ENCODE measurements at regions not wholly inside any gene's neighbourhood (a gene's known extent, or its start where the extent isn't known, plus 50 kb on each side); places are given as distances from the start of the nearest gene placed in this dataset.
A peak's percentile ranks its signal among the peaks of the same experiment; 100 is the strongest.

DNA sequence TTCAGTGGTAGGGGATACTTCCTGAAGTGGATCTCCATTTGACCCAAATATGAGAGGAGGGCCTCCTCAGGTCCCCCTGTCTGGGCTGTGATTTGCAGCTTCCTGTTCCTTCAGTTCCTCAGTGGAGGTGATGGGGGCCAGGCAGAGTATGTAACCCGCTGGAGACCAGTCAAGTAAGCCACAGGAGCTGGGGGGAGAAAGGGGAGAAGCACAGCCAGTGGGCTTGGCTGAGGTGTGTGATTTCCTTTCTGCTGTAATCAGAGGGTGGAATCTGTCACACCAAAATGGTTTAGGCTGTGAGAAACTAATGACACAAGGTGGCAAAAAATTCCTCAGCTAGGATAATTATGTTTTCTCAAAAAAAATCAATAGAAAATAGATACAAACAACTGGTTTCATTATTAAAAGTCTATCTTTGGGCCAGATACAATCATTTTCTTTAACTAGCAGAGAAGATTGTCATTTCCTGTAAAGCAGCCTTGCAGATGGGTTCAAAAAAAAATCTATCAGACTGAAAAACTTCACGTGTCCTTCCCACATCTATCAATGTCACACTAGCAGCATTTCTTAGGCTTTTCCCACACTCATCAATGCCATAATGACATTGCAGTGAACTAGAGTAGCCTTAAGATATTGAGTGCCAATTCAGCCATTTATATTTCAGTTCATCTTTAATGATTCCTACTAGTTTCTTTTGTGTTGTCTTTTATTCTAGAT, 1660.3 kb downstream of the EFNB2 start:
- peak; percentile 2 for DNase-seq

DNA sequence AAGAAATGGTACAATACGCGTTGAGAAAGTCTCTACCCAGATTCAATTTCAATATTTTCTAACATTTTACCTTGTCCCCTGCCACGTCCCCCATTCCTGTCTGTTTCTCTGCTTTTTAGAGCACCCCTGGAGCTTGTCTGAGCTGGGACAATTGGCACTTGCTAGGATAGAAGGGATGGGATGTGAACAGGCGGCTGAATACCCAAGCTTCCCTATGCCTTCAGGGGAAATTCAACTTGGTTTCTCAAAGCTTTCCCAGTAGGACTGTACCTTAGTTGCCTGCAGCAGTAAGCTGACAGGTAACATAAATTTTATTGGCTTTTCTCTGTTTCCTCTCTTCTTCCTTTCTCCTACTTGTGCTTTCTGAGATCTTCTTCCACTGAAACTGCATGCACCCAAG, 1663.3 kb downstream of the EFNB2 start:
- DNase-seq: no peak

DNA sequence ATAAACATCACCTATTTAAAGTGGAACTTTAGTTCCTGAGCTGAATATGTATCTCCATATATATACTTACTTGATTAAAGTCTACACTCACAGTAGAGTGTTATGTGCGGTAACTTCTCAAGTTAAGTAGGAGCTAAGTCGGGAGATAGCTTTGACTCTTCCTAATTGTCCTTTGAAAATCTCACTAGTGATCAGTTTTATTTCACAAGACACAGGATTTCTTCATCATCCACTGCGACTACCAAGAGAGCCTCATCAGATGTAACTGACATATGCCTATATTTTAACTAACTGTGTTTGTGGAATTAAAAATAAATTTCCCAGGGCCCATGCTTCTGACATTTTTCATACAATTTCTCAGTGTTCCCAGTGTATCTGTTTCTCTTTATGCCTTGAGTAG, 1664.0 kb downstream of the EFNB2 start:
- DNase-seq: no peak

DNA sequence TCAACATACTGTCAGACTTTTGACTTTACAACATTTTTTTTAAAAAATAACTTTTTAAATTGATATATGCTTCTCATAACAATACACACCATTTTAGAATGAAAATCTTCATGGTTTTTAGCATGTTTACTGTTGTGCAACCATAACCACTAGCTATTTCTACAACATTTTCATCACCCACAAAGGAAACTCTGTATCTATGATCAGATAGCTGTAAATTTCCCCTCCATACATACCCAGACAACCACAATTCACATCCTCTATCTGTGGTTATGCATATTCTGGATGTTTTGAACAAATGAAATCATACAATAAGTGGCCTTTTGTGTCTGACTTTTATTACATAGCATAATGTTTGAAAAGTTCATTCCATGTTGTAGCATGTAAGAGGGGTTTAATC, 1666.0 kb downstream of the EFNB2 start:
- DNase-seq: peak; percentile 6

DNA sequence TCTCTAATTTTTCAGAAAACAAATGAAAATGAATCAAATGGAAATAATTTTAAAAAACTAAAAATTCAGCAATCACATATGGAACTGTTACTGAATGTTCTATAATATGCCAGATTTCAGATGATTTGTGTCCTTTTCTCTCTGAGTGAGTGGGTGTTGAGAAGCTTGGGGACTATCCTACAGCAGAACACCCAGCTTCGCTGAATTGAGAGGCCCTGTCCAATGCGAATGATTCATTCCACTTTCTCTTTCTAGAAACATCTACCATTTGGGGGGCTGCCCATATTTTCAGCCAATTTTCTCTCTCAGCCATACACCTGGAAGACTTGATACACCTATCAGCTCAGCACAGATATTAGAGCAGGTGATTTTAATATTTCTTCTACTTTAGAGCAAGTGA, 1666.7 kb downstream of the EFNB2 start:
- DNase-seq: no peak

DNA sequence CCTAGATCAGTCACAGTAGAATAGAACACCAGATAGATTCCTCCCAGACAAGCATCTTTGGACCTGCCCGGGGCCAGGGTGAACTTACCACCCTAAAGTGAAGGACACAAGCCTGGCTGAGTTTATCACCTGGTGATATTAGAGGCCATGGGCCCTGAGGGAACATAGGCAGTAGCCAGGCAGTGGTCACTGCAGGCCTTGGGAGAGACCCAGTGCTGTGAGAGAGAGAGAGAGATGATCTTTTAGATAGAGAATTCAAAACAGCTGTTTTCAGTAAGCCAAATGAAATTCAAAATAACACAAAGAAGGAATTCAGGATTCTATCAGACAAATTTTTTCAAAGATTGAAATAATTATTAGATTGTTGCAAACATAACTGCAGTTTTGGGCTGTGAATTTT, 1679.9 kb downstream of the EFNB2 start:
- DNase-seq: no peak

DNA sequence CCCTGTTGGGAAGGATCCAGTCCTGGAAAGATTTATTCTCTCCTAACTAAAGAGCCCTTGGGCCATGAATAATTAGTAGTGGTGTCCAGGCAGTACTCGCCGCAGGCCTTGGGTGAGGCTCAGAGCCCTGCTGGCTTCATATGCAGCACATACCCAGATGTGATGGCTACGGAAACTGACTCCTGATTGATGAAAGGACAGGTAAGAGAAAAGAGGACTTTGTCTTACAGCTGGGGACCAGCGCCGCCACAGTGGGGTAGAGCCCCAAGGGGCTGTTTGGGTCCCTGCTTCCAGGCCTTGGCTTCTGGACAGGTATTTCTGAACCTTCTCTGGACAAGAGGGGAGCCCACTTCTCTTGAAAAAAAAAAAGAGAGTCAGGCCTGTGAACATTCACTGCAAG, 1680.8 kb downstream of the EFNB2 start:
- no peak for DNase-seq

DNA sequence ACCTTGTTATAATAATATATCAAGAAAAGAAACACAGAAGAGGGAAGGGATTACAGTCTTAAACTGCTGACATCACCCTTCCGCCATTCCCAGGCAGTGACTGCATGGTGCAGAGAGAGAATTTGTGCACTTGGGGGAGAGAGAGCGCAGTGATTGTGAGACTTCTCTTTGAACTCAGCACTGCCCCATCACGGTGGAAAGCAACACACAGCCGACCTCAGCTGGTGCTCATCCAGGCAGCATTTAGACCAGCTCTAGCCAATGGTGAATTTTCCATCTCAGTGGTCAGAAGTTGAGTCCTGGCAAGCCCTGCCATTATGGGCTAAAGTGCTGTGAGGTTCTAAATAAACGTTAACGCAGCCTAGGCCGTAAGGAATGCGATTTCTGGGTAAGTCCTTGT, 1681.5 kb downstream of the EFNB2 start:
- no peak for DNase-seq

DNA sequence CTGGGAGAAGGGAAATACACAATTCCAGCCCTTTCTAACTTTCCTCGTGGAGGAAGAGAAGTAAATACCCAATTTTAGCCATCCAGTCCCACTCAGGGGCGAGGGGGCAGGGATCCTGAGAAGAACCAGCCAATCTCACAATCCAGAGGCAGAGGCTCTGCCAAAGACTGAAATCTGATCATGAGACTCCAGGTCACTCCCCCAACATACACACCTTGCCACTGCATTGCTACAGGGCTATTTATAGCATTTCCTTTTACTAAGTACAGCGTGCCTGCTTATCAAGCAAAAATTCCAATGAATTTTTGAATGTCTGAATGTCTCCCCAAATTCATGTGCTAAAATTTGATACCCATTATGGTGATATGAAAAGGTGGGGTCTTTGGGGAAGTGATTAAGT, 1687.5 kb downstream of the EFNB2 start:
- no peak for DNase-seq

DNA sequence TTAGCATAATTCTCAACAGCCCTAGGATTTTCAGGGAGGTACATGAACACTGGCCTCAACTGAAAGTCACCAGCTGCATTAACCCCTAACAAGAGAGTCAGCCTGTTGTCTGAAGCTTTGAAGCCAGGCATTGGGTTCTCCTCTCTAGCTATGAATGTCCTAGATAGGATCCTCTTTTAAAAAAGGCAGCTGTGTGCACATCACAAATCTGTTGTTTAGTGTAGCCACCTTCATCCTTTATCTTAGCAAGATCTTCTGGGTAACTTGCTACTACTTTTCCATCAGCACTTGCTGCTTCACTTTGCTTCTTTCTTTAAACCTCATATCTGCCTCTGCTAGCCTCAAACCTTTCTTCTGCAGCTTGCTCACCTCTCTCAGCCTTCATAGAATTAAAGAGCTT, 1692.1 kb downstream of the EFNB2 start:
- DNase-seq: no peak

DNA sequence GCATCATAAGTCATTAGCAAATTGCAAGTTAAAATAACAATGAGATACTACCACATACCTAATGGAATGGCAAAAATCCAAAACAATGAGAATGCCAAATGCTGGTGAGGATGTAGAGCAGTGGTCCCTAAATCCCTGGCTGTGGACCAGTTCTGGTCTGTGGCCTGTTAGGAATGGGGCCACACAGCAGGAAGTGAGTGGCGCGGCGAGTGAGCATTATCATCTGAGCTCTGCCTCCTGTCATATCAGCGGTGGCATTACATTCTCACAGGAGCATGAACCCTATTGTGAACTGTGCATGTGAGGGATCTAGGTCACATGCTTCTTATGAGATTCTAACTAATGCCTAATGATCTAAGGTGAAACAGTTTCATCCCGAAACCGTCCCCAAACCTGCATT, 1694.4 kb downstream of the EFNB2 start:
- no peak for DNase-seq

DNA sequence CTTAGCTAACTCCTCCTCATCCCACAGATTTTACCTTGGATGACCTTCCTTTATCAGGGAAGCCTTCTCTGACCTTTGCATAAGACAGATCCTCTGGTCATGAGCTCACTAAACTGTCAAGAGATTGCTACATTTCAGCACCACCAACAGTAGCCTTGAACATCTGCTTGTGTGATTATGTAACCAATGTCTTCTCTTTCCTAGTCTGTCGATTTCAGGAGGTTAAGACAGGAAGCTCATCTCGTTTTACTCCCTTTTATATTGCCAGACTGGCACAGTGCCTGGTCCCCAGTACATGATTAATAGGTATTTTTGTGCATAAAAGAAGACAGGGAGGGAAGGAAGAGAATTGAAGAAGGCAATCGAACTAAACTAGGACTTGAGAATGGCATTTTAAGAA, 1697.7 kb downstream of the EFNB2 start:
- DNase-seq: peak; percentile 23

DNA sequence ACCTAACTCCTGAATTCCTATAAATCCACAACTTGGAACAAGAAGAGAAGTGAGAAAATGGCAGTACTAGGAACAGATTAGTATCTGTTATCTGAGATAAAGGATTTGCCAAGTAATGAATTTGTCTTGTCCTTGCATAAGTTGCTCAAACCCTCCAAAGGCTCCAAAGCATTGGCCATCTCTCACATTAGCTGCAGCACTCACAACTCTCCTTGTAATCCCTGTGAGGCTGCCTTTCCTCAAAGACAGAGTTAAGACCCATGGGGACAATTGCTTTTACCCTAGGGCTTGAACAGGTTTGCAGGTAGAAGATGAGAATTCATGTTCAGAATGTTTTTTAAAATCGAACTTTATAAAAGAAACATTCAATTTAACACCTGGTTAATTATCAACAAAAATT, 1702.2 kb downstream of the EFNB2 start:
- no peak for DNase-seq

DNA sequence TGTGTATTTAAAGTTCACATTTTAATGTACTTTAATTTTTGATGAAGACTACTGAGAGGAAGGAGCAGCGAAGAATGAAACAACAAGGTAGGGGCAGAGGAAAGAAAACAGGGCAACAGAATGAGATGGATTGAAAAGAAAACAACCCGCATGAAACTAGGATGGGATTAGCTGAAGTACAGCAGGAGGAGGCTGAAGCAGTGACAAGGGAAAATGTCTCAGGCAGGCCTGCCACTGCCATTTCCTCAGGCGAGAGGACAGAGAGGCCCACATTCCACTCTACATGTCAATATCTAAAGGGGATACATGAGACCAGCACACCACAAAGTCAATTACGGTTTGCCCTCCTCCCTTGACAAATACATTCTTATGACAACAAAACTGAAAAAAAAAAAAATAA, 1703.2 kb downstream of the EFNB2 start:
- no peak for DNase-seq

DNA sequence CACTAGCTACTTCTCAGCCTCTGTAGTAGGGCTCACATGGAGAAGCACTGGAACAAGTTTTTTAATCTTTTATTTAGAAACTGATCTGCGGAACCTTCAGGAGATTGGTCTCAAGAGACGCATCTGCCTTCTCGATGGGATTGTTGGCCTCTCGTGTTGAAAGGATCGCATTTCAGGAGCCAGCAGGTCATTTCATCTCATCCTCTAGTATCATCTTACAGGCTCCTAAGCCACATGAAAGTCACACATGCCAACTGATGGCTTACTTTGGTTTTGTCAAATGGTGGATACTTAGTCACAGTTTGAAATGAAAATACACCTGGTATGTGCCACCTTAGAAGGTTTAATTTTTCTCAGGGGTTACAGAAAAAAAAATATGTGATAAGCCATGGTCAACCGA, 1703.6 kb downstream of the EFNB2 start:
- DNase-seq: no peak

DNA sequence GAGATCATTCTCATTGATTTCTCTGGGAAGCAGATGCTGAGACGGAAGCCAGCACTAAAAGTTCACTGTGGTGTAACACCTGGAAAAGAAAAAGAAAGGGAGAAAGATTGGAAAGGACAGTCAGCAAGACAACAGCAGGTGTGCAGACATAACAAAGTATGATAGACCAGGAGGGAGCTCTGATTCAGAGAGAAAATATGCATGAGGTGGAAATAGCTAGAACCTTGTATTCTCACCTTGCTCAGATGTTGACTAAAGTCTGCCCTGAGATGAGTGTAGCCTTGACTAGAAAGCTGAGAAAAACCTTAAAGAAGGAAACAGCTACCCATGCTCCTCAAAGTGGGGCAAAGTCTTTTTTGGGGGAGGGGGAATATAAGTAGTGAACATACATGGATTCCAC, 1711.8 kb downstream of the EFNB2 start:
- DNase-seq: no peak

DNA sequence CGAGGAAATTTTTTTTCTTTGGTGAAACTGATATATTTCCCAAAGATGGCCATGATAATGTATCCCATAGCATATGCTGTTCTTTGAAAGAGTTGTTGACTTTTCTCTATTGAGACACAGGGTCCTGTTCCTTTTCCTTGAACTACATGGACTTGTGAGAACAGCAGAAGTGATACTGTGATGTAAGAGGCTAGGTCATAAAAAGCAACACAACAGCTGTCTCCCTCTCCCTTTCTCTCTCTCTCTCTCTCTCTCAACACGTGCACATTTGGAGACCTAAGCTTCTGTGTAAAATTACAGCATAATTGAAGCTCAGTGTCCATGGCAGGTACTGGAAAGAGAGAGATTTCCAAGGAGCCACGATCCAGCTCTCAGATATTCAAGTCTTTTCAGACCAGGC, 1712.4 kb downstream of the EFNB2 start:
- no peak for DNase-seq

DNA sequence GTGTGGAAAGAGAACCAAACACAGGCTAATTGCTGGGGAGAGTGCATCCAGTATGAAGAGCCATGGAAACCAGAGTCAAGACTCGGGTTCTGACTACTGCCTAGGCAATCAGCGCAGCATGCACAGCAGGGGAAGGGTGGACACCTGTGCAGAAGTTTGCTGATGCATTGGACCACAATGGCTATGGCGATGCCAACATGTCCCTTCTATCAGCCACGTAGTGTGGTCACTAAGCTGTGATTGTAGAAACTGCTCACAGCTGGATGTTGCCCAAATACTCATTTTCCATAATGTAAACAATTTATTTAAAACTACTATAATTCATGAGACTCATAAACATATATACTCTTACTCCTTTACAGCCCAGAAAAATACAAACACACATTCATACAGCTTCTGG, 1718.2 kb downstream of the EFNB2 start:
- no peak for DNase-seq

DNA sequence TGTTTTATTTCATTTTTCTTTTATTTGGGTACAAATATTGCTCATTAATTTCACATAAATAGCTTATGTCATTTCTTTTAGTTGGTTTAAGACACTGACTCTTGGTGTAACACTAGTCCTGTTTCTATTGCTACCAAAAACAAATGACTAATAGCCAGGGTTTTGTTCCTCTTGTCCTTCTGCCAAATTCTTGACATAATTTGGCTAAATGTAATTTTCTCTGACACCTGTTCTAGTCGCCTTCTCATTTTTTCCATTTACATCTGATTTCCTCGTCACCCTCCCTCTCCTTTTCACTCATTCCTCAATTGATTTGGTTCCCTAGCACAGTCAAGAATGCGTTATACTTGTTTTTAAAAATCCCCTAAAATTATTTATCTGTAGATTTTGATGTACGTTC, 1718.7 kb downstream of the EFNB2 start:
- no peak for DNase-seq

DNA sequence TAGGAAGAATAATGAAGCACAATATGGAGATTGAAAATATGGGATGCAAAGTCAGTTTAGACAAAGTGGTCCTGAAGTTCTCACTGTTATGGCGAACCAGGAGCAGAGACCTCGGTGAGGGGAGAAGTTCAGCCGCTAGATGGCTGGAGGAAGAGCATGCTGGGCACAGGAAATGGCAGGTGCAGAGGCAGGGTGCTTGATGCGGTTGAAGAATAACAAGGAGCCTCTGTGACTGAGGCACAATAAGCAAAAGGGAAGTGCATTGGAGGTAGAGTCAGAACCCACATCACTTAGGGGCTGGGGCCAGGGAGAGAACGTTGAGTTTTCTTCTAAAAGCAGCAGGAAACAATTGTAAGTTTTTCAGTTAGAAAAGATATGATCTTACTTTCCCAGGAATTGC, 1725.2 kb downstream of the EFNB2 start:
- DNase-seq: no peak

DNA sequence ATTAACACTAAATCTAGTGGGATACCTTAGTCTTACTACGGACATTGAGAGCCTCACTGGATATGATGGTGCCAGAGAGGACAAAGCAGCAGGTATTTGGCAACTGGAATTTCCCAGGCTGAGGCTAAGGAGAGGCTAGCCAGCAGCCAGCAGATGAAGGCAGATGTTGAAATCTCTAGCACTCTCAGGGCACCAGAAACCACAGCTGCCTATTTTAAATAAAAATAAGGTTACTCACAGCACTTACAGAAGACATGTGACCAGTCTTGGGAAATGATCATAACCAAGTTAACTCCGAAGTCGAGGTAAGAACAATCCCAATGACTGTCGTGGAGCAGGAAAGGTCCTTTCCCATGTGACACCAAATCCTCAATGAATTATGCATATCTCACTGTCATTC, 1726.0 kb downstream of the EFNB2 start:
- DNase-seq: no peak

DNA sequence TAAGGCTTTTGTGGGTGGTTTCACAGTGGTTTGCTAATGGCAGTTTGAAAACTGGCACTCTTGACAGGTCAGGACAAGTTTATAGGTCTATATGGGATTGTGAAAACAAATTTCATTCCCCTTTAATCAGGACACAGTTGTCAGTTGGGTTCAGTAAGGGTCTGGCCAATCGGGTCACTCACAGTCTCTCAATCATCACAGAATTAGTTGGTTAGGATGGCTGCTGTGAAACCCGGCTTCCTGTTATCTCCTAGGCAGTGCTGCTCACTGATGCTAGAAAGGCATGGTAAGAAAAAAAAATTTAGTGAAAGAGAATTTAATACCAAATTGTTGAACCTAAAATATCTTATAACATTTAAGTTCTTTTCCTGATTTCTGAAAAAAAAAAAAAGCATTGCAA, 1730.1 kb downstream of the EFNB2 start:
- DNase-seq: no peak

DNA sequence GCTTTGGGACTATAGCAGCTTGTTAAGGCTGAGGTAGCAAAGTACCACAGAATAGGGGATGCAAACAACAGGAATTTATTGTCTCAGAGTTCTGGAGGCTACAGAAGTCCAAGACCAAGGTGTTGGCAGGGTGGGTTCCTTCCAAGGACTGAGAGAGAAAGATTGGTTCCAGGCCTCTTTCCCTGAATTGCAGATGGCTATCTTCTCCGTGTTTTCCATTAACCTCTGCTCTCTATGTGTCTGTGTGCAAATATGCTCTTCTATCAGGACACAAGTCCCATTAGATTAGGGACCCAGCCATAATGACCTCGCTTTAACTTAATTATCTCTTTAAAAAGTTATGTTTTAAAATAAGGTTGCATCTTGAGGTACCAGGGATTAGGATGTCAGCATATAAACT, 1732.9 kb upstream of the SLC10A2 start:
- no peak for DNase-seq

DNA sequence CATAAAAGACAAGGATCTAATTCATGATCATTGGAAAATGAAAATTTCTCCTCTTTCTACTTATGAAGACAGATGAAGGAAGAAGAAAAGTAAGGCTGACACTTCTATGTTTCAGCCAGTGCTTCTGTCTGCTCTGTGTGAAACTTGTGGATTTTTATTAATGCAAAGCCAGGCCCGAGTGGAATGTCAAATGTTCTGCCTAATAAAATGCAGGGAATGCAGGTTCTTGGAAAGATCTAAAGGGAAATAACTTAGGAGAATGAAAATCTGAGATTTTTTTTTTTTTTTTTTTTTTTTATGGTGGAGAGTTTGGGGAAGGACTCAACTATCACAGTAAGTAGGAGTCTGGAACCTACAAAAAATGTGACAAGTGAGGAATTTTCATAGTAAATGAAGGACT, 1732.3 kb upstream of the SLC10A2 start:
- no peak for DNase-seq

DNA sequence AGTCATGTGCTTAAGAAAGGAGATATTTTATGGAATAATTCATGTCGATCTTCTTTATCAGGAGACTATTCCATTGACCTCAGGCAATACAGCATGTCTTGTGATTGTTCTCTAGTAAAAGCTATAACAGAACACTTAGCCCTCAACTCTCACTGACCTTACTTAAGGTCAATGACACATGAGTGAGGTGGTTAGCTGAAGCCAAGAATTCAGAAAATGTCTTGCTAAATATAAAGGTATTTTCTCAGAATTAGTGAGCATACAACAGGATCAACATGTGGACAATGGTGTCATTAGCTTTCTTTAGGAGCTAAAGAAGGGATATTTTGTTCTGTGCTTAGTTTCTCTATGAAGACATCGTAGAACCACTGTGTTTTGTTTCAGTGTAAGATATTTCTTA, 1730.4 kb upstream of the SLC10A2 start:
- no peak for DNase-seq

DNA sequence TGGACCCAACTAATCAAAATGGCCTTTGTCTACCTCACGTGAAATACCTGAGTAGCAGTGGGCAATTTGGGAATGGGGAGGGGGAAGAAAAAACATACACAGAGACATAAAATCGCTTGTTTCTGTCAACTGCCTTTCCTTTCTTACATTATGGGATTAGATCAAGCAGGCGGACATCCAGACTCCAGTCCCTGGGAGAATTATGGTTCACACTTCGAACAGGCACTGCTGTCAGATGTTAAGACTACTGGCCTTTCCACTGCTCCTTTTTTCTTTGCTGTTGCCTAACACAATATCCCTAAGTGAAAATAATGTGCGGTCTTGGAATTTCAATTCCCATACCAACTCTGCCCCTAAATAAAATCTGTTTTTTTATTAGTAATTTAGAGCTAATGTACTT, 1719.7 kb upstream of the SLC10A2 start:
- DNase-seq: no peak

Data from KG1 (cell line).